HG03060 (cell line): ENCODE measurements at regions not wholly inside any gene's neighbourhood (a gene's known extent, or its start where the extent isn't known, plus 50 kb on each side); places are given as distances from the start of the nearest gene placed in this dataset.

Experiments
- ATAC-seq: cut with Tn5 transposase; IDR thresholded peaks from one replicate; pipeline ENCODE4 v1.9.1; 2021; ENCODE audit warnings: low read depth, moderate number of reproducible peaks; ENCODE audit not compliant: unreplicated experiment

- ATAC-seq, result no peak
Observed at GRCh38 chr2:144965172-144965571, 445.3 kb upstream of the ZEB2 start.

DNA sequence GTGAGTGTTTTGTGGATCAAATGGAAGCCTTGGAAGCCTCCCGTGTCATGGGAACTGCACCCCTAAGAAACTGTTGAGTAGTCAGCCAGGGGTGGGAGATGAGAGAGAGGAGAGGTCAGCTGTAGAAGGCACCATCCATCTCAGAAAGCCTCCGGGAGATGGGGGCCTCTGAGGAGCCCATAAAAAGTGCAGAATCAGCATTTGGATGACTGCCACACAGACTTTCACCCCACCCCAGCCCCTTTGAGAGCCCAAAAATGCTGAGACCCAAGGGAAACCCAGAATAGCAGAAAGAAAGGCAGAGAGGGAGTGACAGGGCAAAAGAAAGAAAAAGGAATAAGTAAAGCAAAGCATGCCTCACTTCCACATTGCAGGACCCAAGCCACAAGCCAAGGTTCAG is 443.1 kb upstream of the ZEB2 start:
- no peak for ATAC-seq

DNA sequence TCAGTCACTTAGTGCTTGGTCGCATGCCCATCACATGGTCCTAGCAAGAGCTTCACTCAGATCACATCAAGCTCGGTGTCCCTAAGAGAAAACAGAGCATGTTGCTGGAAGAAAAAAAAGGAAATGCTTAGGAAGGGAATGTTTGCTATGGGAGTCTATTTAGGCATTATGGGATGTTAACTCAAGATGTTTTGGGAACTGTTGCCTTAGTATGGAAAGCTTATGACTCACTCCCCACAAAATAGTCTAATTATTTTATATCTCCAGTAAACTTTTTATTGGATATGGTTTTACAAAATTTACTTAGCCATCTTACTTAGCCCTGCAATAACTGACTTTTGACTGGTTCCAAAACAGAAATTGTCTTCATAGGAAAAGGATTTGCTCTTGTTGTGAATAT is 439.5 kb upstream of the ZEB2 start:
- no peak for ATAC-seq

DNA sequence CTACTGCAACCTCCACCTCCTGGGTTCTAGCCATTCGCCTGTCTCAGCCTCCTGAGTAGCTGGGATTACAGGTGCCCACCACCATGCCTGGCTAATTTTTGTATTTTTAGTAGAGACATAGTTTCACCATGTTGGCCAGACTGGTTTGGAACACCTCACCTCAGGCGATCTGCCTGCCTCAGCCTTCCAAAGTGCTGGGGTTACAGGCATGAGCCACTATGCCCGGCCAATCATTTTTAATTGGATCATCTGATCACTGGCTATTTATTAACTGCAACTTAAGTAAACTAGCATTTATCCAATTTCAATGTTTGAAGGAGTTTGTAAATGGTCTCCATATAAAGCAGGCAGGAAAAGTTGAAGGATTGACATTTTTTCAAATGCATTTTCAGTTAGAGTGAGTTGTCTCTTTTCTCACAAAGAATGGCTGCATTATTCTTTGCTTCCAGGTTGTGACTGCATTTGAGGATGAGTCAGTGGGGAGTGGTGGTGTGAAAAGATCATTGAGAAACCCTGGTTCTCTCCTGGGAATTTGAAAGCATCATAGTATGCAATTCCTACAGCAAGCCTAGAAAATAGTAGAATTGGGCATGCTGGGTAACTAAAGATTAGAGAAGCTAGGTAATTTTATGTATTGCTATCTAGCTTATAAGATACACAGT is 431.1 kb upstream of the ZEB2 start:
- ATAC-seq, result no peak

DNA sequence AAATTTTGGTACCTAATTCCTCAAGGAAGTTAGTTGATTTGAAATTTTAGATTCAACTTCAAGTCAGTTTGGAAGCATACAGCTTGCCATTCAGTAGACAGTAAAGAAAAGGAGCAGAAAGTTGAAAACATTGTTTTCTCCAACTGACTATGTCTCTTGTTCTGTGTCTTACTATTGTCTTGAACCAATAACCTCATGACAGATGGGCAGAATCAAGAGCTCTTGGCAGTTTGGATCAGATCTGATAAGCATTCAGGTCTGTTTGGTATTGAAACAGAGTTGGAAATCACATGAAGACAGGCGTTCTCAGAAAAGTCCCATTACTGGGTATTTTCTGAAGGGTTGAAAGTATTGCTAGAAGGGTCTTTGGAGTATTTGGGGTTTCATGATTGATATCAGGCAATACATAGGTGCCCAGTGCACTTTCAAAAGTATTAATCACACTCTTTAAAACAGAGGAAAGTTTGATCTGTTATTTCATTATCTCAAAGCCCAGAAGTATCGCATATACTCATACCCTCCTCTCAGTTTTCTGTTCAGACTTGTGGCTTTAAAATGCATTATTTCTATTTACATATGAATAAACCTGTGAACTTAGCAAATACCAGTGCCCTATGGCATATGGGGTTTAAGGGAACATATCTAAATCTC is 428.4 kb upstream of the ZEB2 start:
- no peak for ATAC-seq

- no peak for ATAC-seq
Observed at GRCh38 chr2:144947709-144948037, 427.8 kb upstream of the ZEB2 start.

DNA sequence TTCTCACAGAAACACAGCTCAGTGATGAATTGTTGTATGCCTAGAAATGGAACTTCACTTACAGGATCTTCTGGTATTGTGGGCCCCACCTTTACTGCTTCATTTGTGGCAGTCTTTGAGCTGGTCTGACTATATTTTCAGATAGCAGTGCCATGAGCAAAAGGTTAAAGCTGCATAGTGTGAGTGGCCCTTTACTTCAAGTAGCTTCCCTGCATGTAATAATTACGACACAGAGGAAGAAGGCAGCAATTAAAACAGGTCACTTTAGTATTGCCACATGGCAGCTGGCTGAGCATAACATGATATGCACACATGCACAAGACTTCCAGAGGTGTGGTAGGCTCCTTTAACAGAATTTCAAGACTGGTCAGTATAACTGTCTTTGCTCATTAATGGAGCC is 426.3 kb upstream of the ZEB2 start:
- ATAC-seq, result no peak

DNA sequence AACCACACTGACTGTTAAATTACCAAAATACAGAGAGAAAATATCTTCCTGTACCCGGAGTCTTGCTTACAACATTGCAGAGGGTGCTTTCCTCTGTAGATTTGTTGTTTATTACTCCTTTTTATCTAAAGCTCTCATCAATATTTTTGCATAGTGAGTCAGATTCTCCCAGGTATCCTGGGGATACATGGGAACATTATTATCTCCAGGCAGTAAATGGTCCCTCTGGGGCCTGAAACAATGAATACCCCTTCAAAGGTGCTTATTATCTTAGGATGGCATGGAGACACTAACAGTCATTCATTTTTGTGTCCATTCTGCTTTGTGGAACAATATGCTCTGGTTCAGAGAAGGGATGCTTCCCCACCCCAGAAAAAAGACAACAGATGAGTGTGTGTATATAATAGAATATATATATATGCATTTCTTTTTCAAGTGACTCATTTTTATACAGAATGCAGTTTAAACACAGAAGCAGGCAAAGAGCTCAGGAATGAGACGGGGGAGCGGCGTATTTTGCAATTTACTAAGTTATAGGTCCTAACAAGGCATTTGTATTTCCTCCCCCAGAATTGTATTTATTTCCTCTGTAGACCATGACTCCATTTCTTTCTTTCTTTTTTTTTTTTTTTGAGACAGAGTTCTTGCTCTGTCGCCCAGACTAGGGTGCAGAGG is 424.8 kb upstream of the ZEB2 start:
- no peak for ATAC-seq

DNA sequence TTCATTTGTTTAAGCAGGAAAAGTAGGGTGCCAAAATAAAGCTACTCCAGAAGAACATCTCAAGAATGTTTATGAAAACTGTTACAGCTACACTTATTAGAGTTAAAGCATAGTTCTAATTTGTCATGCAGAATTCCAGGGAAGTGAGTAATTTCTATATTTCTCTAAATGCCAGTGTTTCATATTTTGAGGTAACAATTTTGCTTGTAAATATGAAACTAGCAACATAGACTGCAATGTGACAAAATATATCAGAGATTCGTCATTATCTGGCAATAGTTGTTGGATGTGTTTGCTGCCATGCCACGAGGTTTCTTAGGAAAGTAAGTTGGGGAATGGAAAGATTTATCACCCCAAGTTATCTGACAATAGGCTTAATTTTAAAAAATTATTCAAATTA is 424.1 kb upstream of the ZEB2 start:
- no peak for ATAC-seq

DNA sequence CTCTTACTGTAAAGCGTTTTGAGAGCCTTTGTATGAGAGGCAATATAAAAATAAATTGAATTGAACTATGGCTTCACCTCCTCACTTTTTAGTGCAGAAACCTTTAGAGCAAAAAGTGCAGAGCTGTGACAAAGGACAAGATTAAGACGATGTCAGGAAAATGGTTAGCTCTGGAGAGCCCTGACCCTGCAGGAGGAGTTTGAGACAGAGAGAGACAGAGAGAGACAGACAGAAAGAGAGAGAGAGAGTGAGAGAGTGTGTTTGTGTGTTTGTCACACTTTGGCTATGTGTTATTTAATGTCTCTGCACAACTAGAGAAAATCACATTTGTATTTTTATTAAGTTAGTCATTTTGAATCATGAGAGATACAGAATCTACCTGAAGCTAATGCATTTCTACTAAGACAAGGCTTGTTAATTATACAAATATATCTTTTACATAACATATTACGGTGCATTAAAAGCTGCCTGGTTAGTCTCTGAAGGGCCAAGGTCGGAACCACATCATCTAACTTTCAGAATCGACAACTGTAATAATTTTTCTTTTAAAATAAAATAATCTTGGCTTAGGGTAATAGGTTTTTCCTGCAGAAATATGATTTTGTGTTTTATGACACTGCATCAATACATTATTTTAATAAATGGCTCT is 423.5 kb upstream of the ZEB2 start:
- no peak for ATAC-seq

GRCh38 chr2:144942516-144943256 is 422.8 kb upstream of the ZEB2 start:
- no peak for ATAC-seq

DNA sequence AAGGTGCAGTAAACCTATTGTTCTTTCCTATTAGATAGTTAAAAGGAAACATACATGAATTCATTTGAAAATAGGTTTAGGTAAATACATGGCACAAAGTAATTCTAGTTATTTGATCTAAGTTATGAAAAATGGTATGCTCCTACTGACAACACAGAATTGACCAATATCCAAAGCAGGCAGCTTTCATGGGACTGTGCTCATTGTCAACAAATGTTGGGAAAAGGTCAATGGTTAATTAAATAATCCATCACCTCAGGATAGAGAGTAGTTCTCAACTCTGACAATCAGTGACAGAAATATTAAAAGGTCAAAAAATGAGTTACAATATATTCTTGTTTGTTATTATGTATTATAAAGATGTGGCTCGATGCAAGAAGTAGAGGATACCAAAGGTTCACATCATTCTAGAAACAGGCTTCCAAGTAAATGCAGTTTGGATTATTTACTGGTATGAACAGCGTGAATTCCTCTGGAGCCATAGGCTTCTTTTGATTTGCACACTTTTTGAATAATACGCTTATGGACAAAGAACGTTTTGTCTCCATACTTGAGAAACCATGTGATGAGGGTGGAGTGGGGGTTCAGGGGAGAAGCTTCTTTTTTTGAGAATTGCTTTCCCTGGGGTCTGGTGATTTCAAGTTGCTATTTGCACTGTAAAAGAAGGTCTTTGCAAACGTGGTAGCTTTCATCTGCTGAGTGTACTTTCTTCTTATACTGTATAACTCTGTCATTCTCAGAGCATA is 422.0 kb upstream of the ZEB2 start:
- no peak for ATAC-seq

GRCh38 chr2:144939590-144939989 is 419.7 kb upstream of the ZEB2 start:
- no peak for ATAC-seq

DNA sequence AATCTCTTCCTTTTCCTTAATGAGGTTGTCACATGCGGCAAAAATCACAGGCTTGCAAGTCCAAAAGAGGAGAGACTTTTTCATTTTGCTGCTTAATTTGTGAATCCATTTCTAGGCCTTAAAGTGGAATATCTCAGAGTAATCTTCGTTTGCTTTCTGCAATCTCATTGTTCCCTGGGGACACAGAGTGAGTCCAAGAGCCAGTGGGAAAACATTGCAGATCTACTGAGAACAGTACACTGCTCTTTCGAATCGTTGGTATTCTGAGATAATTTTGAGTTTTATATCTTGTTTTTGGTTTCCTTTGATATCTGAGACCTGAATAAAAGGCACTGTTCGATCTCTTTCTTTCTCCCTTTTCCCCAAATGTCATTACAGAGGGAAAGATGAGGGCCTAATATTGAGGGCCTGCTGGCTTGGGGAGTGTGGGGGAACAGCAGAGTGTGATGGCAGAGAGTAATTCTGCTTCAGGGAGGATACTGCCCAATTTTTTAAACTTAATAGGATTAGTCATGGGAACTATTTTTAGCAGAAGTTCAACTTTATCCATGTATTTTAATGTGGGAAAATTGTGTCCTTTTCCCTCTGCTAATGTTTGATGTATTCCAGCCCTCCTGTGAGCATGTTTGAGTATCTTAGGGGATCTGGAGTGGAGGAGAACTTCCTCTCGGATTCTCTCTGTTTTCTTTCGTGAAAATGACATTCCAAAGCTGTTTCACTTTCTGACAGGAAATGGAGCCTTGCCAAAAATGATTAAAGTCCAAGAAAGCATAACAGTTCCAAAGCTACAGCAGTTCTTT is 418.2 kb upstream of the ZEB2 start:
- no peak for ATAC-seq

GRCh38 chr2:144937066-144937465 is 417.1 kb upstream of the ZEB2 start:
- ATAC-seq, result no peak

- ATAC-seq, result no peak
Observed at GRCh38 chr2:144936442-144936841, 416.5 kb upstream of the ZEB2 start.

DNA sequence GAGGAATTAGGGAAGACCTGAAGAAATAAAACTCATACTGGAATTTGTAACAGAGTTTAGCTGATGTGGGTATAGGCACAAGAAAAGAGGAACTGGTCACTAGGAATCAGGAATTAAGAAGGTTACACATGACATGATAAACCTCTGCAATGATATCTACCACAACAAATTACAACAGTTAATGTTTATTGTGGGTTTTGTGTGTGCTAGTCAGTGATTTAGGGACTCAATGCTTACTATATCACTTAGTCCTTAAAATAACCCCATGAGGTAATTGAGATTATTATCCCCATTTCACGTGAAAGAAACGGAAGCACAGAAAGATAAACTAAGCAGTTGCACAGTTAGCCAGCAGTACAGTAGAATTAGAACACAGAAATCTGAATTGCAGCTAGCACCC is 415.8 kb upstream of the ZEB2 start:
- no peak for ATAC-seq

DNA sequence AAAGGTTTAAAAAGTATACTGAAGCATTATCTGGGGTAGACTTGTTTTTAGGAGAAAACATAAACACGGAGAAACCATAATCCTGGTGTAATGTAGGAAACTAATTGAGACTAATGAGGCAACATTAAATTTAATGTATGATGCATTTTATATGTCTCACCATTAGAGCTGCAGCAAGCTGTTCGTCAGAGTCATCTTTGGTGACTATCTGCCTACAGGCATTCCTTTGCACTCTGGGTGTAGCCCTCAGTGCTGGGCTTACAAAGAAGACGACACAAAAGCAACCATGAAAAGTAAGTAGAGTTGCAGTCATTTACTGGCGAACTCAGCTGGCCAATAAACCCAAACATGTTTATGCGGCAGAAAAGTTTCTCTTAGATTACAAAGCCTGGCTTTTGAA is 415.3 kb upstream of the ZEB2 start:
- no peak for ATAC-seq

GRCh38 chr2:144931960-144932359 is 412.0 kb upstream of the ZEB2 start:
- ATAC-seq, result no peak

DNA sequence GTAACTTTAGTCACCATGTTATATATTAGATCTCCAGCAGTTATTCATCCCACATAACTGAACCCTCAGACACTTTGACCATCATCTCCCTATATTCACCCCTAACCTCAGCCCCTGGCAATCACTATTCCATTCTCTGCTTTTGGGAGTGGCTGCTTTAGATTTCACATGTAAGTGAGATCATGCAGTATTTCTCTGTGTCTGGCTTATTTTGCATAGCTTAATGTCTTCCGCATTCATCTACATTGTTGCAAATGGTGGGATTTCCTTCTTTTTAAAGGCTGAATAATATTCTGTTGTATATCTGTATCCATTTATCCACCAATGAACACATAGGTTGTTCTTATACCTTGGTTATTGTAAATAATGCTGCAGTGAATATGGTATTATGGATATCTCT is 411.6 kb upstream of the ZEB2 start:
- ATAC-seq, result no peak
